Urinary bladder (tissue), 3 donors: ENCODE measurements at regions not wholly inside any gene's neighbourhood (a gene's known extent, or its start where the extent isn't known, plus 50 kb on each side); places are given as distances from the start of the nearest gene placed in this dataset.
A peak's percentile ranks its signal among the peaks of the same experiment; 100 is the strongest.

Experiments
- DNase-seq: peaks from one replicate; pipeline ENCODE4 v3.0.0-alpha.2; 2015; ENCODE audit errors: extremely low spot score
- H3K27ac ChIP-seq: one replicate; pipeline ENCODE4 v1.5.1; 2013; ENCODE audit warnings: low read depth, mild to moderate bottlenecking, moderate library complexity
- H3K36me3 ChIP-seq: one replicate; pipeline ENCODE4 v1.6.1; 2013; ENCODE audit warnings: mild to moderate bottlenecking, moderate library complexity; ENCODE audit not compliant: insufficient read depth
- H3K4me1 ChIP-seq: one replicate; pipeline ENCODE4 v1.6.1; 2013; ENCODE audit warnings: mild to moderate bottlenecking, moderate library complexity; ENCODE audit not compliant: insufficient read depth
- H3K4me3 ChIP-seq: one replicate; pipeline ENCODE4 v1.5.1; 2013; ENCODE audit warnings: low read depth, low read length
- WGBS: extraction: QIAGEN DNeasy Blood & Tissue Kit; methylation state at CpG from one replicate; pipeline ENCODE4 v1.1.7; 2013; 5-methylcytosine and 5-hydroxymethylcytosine counted together
- donor health status: healthy with polysubstance abuse.
- donor health status: healthy.

DNA sequence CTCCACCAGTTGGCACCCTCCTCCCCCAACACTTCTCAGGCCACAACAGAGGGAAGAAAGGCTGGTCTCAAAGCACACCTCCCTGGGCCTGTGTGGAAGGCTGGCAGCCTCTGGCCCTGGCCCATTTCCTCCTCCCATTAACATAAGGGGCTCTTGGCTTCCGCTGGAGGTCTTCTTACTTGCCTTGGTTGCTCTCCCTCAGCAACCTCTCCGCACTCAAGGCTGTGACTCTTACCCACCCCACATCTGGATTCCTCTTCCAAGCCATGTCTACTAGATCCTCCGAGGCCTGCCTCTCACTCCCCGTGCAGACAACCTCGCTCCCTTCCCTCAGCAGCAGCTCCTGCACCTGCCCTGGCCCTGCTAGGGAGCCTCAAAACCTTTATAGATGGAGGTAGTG is 76.7 kb upstream of the PRNP start:
- DNase-seq = no peak
- H3K36me3 ChIP-seq = no peaks in the 10 kb centered on the region
- no peak overlapping the region for H3K4me3 ChIP-seq
- 96% methylated on average over 5 of the region's 5 CpGs for WGBS
- no peak overlapping the region for H3K27ac ChIP-seq
- no peaks in the 10 kb centered on the region for H3K4me1 ChIP-seq

DNA sequence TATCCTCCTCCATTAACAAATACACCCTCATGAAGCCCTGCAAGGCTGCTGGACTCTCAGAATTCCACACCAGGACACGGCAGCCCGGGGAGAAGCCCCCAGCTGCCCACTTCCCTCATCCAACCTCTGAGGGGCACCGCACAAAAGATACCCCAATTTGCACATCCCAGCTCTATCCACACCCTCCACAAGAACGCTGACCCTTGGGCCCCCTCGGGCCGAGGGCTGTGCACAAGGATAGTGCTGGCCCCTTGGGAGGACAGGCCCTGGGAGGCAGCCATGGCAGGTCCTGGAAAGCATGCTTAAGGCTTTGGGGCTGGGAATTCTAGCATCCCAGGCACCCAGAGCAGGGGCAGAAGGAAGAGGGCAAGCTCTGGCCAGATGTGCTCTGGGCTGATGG is 77.4 kb upstream of the PRNP start:
- DNase-seq = no peak
- H3K36me3 ChIP-seq = no peaks in the 10 kb centered on the region
- H3K4me1 ChIP-seq = no peaks in the 10 kb centered on the region
- 87% methylated on average over 6 of the region's 6 CpGs for WGBS
- H3K27ac ChIP-seq = no peak overlapping the region
- no peak overlapping the region for H3K4me3 ChIP-seq

DNA sequence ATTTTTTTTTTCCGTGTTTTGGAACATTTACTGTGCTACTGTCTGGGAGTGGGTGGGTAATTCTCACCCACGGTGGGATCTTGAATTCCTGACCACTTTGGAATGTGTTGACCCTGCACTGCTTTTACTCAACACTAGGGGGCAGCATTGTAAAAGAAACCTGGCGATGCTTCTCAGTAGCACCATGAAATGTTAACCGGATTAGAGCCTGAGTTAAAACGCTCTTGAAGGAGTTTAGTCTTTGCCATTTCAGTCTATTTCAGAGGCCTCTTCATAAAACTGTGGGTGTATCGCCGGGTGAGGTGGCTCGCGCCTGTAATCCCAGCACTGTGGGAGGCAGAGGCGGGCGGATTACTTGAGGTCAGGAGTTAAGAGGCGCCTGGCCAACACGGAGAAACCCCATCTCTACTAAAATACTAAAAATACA is 79.0 kb upstream of the PRNP start:
- WGBS = 28% methylated on average over 13 of the region's 13 CpGs
- Histone ChIP-seq H3K4me3 (no peak overlapping the region), H3K36me3 (no peaks in the 10 kb centered on the region), H3K4me1 (no peaks in the 10 kb centered on the region), H3K27ac (no peak overlapping the region)
- no peak for DNase-seq

DNA sequence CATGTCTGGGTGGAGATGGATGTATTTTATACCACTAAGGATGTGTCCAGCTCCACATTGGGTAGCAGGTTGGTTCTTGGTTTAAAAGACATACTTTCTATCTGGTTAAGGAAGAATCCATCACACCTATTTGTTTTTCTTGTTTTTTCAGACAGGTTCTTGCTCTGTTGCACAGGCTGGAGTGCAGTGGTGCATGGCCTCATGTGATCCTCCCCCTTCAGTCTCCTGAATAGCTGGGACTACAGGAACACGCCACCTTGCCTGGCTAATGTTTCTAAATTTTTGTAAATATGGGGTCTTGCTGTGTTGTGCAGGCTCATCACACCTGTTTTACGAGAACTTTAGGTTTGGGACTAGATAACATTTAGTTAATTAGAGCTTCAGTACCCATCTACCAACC is 80.2 kb upstream of the PRNP start:
- Histone ChIP-seq H3K27ac (no peak overlapping the region), H3K36me3 (no peaks in the 10 kb centered on the region), H3K4me3 (no peak overlapping the region), H3K4me1 (no peaks in the 10 kb centered on the region)
- 90% methylated on average over 2 of the region's 2 CpGs for WGBS
- no peak for DNase-seq

DNA sequence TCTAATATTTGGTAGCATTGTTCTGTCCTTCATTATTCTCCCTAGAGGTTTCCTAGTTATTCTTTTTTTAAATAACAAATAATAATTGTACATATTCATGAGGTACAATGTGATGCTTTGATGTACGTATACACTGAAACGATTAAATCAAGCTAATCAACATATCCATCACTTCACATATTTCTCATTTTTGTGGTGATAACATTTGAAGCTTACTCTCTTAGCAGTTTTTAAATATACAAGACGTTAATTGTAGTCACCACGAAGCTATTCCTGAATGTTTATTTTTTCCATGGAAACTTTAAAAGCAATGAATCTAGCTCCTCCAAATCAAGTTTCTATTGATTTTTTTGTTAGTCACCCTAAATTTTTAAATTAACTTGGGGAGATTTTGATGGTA is 81.1 kb upstream of the PRNP start:
- WGBS = 40% methylated on average over 4 of the region's 4 CpGs
- no peak overlapping the region for H3K27ac ChIP-seq

DNA sequence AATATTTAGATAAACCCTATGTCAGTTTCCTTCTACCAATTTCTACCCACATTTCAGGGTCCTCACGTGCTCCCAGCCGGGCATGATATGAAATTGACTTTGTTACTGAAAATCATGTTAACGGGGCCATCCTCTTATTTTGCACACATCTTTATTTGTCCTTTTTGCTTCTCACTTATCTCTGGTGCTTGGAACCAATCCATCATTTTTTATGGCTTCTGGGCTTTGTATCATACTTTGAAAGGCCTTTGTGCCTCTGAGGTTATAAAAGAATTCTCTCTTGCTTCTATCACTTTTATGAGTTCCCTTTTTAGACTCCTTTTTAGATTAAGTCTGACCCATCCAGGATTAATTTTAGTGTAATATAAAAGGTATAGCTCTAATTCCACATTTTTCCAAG is 81.7 kb upstream of the PRNP start:
- no peak overlapping the region for H3K4me3 ChIP-seq
- no peak overlapping the region for H3K27ac ChIP-seq
- H3K36me3 ChIP-seq = no peaks in the 10 kb centered on the region
- WGBS = 27% methylated on average over 3 of the region's 3 CpGs
- no peaks in the 10 kb centered on the region for H3K4me1 ChIP-seq
- DNase-seq = no peak

More for the DNA sequence above, 81.1 kb upstream of the PRNP start:
- Histone ChIP-seq H3K4me1 (no peaks in the 10 kb centered on the region), H3K36me3 (no peaks in the 10 kb centered on the region), H3K4me3 (no peak overlapping the region)
- no peak for DNase-seq

DNA sequence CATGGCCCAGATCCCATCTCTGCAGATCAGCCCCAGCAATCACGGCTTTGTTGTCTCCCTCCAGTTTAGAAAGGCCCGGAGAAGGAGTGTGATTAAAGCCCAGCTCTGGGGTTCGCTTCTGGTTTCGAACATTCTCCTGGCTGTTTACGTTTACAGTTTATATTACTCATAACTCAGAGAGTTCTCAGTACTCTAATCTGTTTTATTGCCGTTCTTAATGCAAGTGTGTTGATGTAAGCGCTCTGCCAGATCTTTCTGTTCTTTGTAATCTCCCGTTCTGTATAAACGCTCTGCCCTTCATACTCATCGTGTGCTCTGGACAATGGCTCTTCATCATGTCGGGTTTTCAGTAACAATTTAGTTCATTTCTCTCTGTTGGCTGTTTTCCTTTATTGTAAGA is 82.5 kb upstream of the PRNP start:
- Histone ChIP-seq H3K27ac (no peak overlapping the region), H3K4me3 (no peak overlapping the region), H3K36me3 (no peaks in the 10 kb centered on the region), H3K4me1 (no peaks in the 10 kb centered on the region)
- 25% methylated on average over 11 of the region's 11 CpGs for WGBS
- DNase-seq = peak; percentile 64

DNA sequence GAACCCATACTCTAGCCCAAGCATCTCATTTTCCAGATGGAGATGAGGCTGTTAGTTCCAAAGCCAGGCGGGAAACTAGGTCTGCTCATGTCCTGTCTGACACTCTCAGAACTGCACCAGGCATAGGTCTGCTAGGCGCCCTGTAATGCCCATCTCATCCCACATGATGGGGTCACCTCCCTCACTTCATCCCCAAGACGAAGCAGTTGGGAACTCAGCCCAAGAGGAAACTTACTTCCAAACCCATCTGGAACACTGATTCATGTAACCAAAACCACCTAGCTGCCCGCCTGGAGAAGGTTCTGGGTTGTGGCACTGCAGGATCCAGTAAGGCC is 84.0 kb upstream of the PRNP start:
- DNase-seq = no peak
- Histone ChIP-seq H3K4me1 (no peaks in the 10 kb centered on the region), H3K27ac (no peak overlapping the region), H3K36me3 (no peaks in the 10 kb centered on the region), H3K4me3 (no peak overlapping the region)
- 77% methylated on average over 4 of the region's 4 CpGs for WGBS

DNA sequence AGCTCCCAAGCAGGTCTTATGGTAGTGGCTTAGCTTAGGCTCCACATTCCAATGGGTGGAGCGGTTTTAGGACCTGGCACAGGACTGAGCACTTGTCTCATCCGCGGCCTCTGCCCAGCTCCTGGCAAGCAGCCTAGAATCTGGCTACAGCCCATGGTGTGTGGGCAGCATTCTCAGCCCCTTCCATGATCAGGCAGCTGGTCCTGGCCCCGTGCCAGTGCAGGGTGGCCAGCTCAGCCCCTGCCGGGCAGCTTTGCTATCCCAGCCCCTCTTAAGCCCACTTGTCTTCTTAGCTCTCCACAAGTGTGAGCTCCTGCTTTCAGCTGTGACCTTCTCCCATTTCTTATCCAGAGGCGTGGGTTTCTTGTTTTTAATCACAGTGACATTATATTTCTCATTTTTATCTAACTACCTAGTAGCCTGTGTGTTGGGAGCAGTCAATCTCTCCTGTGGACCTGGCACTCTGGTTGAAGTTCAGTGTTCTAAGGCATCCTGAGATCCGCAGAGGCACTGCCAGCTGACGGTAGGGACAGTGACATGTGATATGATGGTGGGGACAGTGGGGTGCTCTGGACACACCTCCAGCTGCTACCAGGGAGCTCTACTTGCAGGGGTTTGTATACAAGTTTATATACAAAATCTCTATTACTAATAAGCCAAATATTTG is 84.5 kb upstream of the PRNP start:
- no peak overlapping the region for H3K4me3 ChIP-seq
- no peak for DNase-seq
- no peaks in the 10 kb centered on the region for H3K36me3 ChIP-seq
- WGBS = 36% methylated on average over 8 of the region's 8 CpGs
- H3K27ac ChIP-seq = no peak overlapping the region
- H3K4me1 ChIP-seq = no peaks in the 10 kb centered on the region

DNA sequence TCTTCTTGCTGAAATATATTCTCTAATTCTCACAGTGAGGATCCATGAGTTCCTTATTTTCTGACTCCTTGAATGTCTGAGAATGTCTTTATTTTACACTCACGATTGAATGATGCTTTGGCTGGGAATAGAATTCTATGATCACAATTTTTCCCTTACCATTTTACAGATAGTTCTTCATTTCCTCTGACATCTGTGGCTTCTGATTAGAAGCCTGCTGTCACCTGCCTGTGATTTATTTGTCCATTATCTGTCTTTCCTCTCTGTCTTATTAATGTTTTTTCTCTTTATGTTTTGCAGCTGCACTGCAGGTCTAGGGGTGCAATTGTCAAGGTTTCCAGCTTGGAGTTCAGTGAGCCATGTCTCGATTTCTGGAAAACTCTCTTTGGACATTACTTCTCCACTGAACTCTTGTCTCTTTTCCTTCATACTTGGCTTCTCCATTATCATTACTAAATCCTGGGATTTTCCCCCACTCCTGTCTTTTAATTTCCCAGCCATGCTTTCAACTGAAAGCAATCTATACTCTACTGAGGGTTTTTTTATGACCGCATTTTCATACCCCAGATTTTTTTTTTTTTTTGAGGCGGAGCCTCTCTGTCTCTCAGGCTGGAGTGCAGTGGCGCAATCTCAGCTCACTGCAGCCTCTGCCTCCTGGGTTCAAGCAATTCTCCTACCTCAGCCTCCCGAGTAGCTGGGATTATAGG is 85.8 kb upstream of the PRNP start:
- H3K36me3 ChIP-seq = no peaks in the 10 kb centered on the region
- H3K27ac ChIP-seq = no peak overlapping the region
- no peak for DNase-seq
- H3K4me3 ChIP-seq = no peak overlapping the region
- 82% methylated on average over 6 of the region's 6 CpGs for WGBS
- H3K4me1 ChIP-seq = no peaks in the 10 kb centered on the region

DNA sequence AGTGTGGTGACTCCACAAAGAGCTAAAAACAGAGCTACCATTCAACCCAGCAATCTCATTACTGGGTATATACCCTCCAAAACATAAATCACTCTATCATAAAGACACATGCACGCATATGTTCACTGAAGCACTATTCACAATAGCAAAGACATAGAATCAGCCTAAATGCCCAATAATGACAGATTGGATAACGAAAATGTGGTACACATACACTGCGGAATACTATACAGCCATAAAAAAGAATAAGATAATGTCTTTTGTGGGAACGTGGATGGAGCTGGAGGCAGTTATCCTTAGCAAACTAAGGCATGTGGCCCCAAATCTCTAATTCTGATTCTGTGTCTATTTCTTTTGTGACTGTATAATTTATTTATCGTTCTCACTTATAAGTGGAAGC is 89.0 kb upstream of the PRNP start:
- Histone ChIP-seq H3K27ac (no peak overlapping the region), H3K36me3 (no peaks in the 10 kb centered on the region), H3K4me3 (no peak overlapping the region), H3K4me1 (no peaks in the 10 kb centered on the region)
- DNase-seq = no peak
- WGBS = 93% methylated on average over 5 of the region's 5 CpGs

DNA sequence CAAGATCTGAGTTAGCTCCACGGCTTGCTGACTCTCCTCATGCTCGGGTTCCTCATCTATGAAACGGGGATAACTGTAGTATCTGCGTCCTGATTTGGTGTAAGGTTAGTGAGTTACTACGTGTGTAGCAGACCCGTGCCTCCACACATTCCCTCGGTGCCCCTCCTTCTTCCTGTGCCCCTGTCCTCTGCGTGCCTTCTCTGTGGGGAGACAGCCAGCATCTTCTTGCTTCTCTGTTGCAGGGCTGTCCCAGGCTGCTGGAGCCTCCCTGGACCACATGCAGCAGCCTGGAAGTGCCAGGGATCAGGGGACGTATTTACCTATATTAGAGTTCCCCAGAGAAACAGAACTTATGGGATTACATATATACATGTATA is 93.1 kb upstream of the PRNP start:
- no peak overlapping the region for H3K27ac ChIP-seq
- no peak overlapping the region for H3K4me3 ChIP-seq
- no peaks in the 10 kb centered on the region for H3K4me1 ChIP-seq
- no peak for DNase-seq
- 75% methylated on average over 9 of the region's 9 CpGs for WGBS
- H3K36me3 ChIP-seq = no peaks in the 10 kb centered on the region

DNA sequence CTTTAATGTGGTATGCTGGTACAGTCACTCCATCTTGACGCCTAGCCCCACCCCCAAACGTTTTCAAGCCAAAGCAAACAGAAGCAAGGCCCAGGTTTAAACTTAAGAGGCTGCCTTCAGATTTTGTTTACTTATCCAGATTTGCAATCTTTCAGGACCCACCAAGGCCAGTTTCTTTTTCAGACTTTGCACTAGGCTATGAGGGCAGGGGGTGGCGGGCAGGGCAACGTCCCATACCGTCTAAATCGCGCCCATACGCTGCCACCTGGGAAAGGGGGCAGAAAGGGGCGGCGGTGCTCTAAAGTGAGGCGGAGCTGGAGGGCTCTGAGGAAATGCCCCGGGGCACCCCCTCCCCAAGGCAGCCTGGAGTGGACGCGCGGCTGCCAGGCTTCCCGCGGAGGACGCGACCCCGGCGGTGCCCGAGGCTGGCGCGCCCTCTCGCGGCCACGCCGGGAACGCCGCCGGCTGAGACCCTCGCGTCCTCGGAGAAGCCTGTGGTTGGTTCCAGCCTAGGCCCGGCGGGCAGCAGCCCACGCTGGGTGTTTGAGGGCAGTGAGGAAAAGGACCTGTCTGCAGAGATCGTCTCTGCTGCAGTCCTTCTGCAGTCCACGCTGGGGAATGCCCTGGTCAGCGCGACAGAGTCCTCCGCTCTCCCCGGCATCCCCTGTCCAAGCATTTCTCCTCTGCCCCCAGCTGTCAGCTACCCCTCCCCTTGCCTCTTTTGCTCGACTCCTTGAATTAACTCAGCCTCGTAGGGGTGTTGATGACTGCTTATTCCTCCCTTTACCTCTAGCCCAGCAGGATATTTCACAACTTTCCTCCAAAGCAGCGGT is 93.7 kb upstream of the PRNP start:
- 11% methylated on average over 46 of the region's 46 CpGs for WGBS
- no peak for DNase-seq
- H3K4me1 ChIP-seq = no peaks in the 10 kb centered on the region
- peak overlapping the region; percentile 37 for H3K4me3 ChIP-seq
- H3K27ac ChIP-seq = no peak overlapping the region
- H3K36me3 ChIP-seq = no peaks in the 10 kb centered on the region

DNA sequence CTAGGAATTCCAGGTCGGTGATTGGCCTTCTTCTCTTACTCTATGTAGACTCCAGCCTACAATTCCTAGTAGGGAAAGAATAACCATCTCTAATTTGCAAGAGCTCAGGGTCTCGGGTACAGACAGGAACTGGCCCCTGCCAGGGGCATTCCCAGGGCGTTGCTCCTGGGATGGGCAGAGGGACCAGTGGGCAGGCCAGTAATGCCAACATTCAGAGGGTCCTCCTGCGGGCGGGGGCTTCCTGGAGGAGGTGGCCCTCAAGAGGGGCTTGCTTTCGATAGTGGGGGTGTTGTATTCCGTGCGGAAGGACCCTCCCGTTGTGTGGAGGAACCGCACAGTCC is 94.3 kb upstream of the PRNP start:
- Histone ChIP-seq H3K4me1 (no peaks in the 10 kb centered on the region), H3K4me3 (no peak overlapping the region), H3K27ac (no peak overlapping the region), H3K36me3 (no peaks in the 10 kb centered on the region)
- WGBS = 58% methylated on average over 10 of the region's 10 CpGs
- no peak for DNase-seq
